ENCODE measurements at regions not wholly inside any gene's neighbourhood (a gene's known extent, or its start where the extent isn't known, plus 50 kb on each side); places are given as distances from the start of the nearest gene placed in this dataset.
"Not testable (repeated sequence)": the region's sequence is repeated elsewhere in the genome, so short reads cannot be mapped to it uniquely, and the experiment has no call there.

DNA sequence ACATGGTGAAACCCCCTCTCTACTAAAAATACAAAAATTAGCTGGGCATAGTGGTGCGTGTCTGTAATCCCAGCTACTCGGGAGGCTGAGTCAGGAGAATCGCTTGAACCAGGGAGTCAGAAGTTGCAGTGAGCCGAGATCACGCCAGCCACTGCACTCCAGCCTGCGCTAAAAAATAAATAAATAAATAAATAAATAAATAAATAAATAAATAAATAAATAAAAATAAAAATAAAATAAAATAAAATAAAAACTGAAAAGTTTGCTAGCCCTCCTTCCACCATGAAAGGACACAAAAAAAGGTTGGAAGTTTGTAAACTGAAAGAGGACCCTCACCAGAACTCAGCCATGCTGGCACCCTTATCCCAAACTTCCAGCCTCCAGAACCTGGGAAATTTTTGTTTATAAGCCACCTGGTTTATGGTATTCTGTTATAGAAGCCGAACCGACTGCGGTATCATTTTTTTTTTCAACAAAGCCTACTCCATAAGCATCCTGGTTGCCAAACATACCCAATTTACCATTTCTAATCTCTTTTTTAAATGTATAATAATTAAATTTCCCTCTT is 448.2 kb downstream of the SEMA3D start:
- Histone ChIP-seq H3K4me3 (no peak overlapping the region), H3K27ac (no peak overlapping the region), H3K4me1 (no peaks in the 10 kb centered on the region), H3K36me3 (no peaks in the 10 kb centered on the region), H3K27me3 (no peaks in the 10 kb centered on the region), H3K9me3 (no peaks in the 10 kb centered on the region)
- TF ChIP-seq, protein P1, sequence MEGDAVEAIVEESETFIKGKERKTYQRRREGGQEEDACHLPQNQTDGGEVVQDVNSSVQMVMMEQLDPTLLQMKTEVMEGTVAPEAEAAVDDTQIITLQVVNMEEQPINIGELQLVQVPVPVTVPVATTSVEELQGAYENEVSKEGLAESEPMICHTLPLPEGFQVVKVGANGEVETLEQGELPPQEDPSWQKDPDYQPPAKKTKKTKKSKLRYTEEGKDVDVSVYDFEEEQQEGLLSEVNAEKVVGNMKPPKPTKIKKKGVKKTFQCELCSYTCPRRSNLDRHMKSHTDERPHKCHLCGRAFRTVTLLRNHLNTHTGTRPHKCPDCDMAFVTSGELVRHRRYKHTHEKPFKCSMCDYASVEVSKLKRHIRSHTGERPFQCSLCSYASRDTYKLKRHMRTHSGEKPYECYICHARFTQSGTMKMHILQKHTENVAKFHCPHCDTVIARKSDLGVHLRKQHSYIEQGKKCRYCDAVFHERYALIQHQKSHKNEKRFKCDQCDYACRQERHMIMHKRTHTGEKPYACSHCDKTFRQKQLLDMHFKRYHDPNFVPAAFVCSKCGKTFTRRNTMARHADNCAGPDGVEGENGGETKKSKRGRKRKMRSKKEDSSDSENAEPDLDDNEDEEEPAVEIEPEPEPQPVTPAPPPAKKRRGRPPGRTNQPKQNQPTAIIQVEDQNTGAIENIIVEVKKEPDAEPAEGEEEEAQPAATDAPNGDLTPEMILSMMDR (IDR thresholded peaks at IDR 0.05) = no peak
- no peak for TF ChIP-seq POLR2A (IDR thresholded peaks at IDR 0.05)
- intact Hi-C loops (cut with DNase I) = no loop called here
- ATAC-seq = no peak
- 79% methylated on average over 6 of the region's 9 CpGs for WGBS (ENCODE audit: insufficient coverage, low coverage, low lambda C conversion rate, missing lambda C conversion rate)
- no peak for DNase-seq

DNA sequence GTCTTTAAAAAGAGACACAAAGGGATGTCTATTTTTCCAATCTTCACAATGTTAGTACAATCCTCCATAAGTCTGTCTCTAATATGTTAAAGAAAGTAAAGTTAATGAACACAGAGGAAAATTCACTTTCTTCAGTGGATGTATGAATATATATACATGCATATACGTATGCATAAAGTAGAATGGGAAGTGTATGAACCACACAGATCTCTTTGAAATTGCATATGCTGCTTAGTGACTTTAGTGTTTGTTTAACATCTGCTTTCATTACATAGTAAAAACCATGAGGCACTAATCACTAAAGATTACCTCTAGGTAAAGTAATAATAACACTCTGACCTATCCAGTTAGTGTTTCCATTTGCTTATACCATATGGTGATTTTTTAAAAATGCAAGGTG is 451.2 kb downstream of the SEMA3D start:
- no peak for ATAC-seq
- WGBS (ENCODE audit: insufficient coverage, low coverage, low lambda C conversion rate, missing lambda C conversion rate) = 56% methylated on average over 1 of the region's 1 CpG
- H3K36me3 ChIP-seq = no peaks in the 10 kb centered on the region

DNA sequence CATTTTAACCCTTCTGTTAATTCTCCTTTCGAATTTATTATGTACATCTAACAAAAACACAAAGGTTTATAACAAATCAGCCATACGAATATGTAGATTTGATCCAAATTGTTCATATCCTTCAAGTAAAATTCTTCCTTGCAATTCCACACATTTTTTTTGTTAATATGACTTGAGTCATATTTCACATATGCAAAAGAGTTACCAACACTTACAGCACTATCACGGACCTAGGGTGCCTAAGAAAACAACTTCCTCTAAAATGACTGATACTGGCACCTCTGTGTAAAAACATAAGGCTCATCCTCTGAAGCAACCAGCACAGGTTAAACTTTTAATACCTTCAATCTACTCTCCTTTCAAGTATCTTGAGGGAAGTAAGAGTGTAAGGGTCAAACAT is 451.8 kb downstream of the SEMA3D start:
- no peaks in the 10 kb centered on the region for H3K9me3 ChIP-seq
- no peak for TF ChIP-seq POLR2A (IDR thresholded peaks at IDR 0.05)
- TF ChIP-seq, protein P1 (IDR thresholded peaks at IDR 0.05) = no peak
- H3K36me3 ChIP-seq = no peaks in the 10 kb centered on the region
- no peaks in the 10 kb centered on the region for H3K27me3 ChIP-seq
- ATAC-seq = no peak
- 14% methylated on average over 3 of the region's 3 CpGs for WGBS (ENCODE audit: insufficient coverage, low coverage, low lambda C conversion rate, missing lambda C conversion rate)
- H3K4me1 ChIP-seq = no peaks in the 10 kb centered on the region
- no peak for DNase-seq
- intact Hi-C loops (cut with DNase I) = no loop called here
- H3K4me3 ChIP-seq = no peak overlapping the region
- no peak overlapping the region for H3K27ac ChIP-seq

More for the DNA sequence above, 451.2 kb downstream of the SEMA3D start:
- Histone ChIP-seq H3K9me3 (no peaks in the 10 kb centered on the region), H3K4me3 (no peak overlapping the region), H3K27me3 (no peaks in the 10 kb centered on the region), H3K4me1 (no peaks in the 10 kb centered on the region), H3K27ac (no peak overlapping the region)
- intact Hi-C loops (cut with DNase I) = no loop called here
- DNase-seq = no peak
- TF ChIP-seq POLR2A (IDR thresholded peaks at IDR 0.05) = no peak
- TF ChIP-seq, protein P1 (IDR thresholded peaks at IDR 0.05) = no peak

DNA sequence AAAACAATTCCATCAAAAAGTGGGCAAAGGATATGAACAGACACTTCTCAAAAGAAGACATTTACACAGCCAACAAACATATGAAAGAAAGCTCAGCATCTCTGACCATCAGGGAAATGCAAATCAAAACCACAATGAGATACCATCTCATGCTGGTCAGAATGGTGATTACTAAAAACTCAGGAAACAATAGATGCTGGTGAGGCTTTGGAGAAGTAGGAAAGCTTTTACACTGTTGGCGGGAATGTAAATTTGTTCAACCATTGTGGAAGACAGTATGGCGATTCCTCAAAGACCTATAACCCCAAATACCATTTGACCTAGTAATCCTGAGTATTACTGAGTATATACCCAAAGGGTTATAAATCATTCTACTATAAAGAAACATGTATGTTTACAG is 452.9 kb downstream of the SEMA3D start:
- DNase-seq; ATAC-seq; H3K4me1 ChIP-seq; intact Hi-C loops (cut with DNase I); H3K9me3 ChIP-seq; H3K27me3 ChIP-seq; H3K36me3 ChIP-seq; H3K27ac ChIP-seq; H3K4me3 ChIP-seq: not testable (repeated sequence)
- WGBS (ENCODE audit: insufficient coverage, low coverage, low lambda C conversion rate, missing lambda C conversion rate) = 67% methylated on average over 2 of the region's 2 CpGs

DNA sequence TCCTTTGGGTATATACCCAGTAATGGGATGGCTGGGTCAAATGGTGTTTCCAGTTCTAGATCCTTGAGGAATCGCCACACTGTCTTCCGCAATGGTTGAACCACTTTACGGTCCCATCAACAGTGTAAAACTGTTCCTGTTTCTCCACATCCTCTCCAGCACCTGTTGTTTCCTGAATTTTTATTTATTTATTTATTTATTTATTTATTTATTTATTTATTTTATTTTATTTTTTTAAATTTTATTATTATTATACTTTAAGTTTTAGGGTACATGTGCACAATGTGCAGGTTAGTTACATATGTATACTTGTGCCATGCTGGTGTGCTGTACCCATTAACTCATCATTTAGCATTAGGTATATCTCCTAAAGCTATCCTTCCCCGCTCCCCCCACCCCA is 456.0 kb downstream of the SEMA3D start:
- H3K27ac ChIP-seq, H3K4me1 ChIP-seq, H3K27me3 ChIP-seq: not testable (repeated sequence)

DNA sequence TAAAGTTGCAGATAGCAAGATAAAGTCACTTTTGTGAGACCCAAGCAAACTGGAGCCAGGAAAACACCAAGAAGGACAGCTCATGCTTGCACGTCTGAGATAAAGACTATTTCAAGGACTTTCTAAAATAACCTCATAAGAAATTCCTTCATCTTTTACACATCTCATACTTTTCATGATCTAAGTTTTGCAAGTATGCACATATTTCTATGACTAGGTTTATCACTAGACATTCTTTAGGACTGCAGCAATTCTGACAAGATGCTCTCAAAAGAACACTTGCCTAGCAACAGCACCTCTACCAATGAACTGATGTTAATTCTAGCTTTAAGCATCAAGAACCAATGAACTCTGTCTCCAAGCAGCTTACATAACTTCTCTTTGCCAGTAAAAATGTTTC is 457.6 kb downstream of the SEMA3D start:
- H3K27me3 ChIP-seq = no peaks in the 10 kb centered on the region
- intact Hi-C loops (cut with DNase I) = no loop called here
- no peaks in the 10 kb centered on the region for H3K36me3 ChIP-seq
- WGBS (ENCODE audit: insufficient coverage, low coverage, low lambda C conversion rate, missing lambda C conversion rate) = 35% methylated on average over 1 of the region's 1 CpG
- ATAC-seq (no peak), DNase-seq (no peak)
- no peak overlapping the region for H3K27ac ChIP-seq
- H3K9me3 ChIP-seq = no peaks in the 10 kb centered on the region
- no peak for TF ChIP-seq POLR2A (IDR thresholded peaks at IDR 0.05)
- TF ChIP-seq, protein P1 (IDR thresholded peaks at IDR 0.05) = no peak
- no peak overlapping the region for H3K4me3 ChIP-seq
- no peaks in the 10 kb centered on the region for H3K4me1 ChIP-seq

More for the DNA sequence above, 456.0 kb downstream of the SEMA3D start:
- H3K4me3 ChIP-seq; H3K36me3 ChIP-seq; DNase-seq; intact Hi-C loops (cut with DNase I); H3K9me3 ChIP-seq; ATAC-seq: not testable (repeated sequence)
- WGBS (ENCODE audit: insufficient coverage, low coverage, low lambda C conversion rate, missing lambda C conversion rate) = 74% methylated on average over 4 of the region's 4 CpGs

All from right lobe of liver (tissue), 6 donors.